Stomach (tissue), 8 donors: ENCODE measurements at regions not wholly inside any gene's neighbourhood (a gene's known extent, or its start where the extent isn't known, plus 50 kb on each side); places are given as distances from the start of the nearest gene placed in this dataset.

Experiments used
- DNase-seq, 2 donors: peaks; one replicate each; pipeline versions ENCODE4 v3.0.0 to v3.0.0-alpha.2; 2013 to 2019
- H3K27ac ChIP-seq, 5 donors: fragments of 200-600 bp in 4 of 5; sonication (generic) in 4 of 5; one replicate each; pipeline ENCODE4 v1.5.1; 2013 to 2019; ENCODE audit warnings: mild to moderate bottlenecking in 1 of 5, moderate library complexity in 1 of 5
- H3K27me3 ChIP-seq, 3 donors: fragments of 200-600 bp; sonication (generic); one replicate each; pipeline ENCODE4 v1.5.1; 2017 to 2019; ENCODE audit warnings: mixed run types in 1 of 3
- H3K36me3 ChIP-seq, 4 donors: fragments of 200-600 bp; sonication (generic); 1 replicate in 3 of 4; 2 replicates in 1 of 4; pipeline ENCODE4 v1.5.1; 2016 to 2019
- H3K4me1 ChIP-seq, 4 donors: fragments of 200-600 bp; sonication (generic); one replicate each; pipeline ENCODE4 v1.5.1; 2016 to 2019
- H3K4me3 ChIP-seq, 4 donors: fragments of 200-600 bp; sonication (generic) in 3 of 4; one replicate each; pipeline ENCODE4 v1.5.1; 2016 to 2019; ENCODE audit warnings: mild to moderate bottlenecking in 1 of 4
- H3K9me3 ChIP-seq, 4 donors: fragments of 200-600 bp; sonication (generic); one replicate each; pipeline ENCODE4 v1.5.1; 2016 to 2019
- EP300 ChIP-seq: sonication (generic); formaldehyde crosslinking; IDR thresholded peaks from one replicate; pipeline ENCODE4 v1.6.1; 2017; ENCODE audit warnings: antibody characterized with exemption
- POLR2A ChIP-seq, 4 donors: fragments of 450-650 bp; IDR thresholded peaks; one replicate each; pipeline ENCODE4 v1.6.1; 2016; ENCODE audit warnings: antibody characterized with exemption in 4 of 4, control low read depth in 2 of 4, mild to moderate bottlenecking in 1 of 4, moderate library complexity in 1 of 4
- POLR2AphosphoS5 ChIP-seq, 3 donors: sonication (generic); formaldehyde crosslinking; IDR thresholded peaks; one replicate each; pipeline ENCODE4 v1.6.1; 2016; ENCODE audit warnings: antibody characterized with exemption in 3 of 3
- whole genome bisulfite sequencing, 5 donors: extraction: QIAGEN DNeasy Blood & Tissue Kit in 3 of 5; methylation state at CpG; one replicate each; pipeline versions ENCODE4 v1.1.5 to v1.1.7; 2013 to 2018; 5-methylcytosine and 5-hydroxymethylcytosine counted together
- intact Hi-C: fragments of 100-400 bp; cut with DNase I; formaldehyde crosslinking; loops from one replicate; pipeline ENCODE4 v1.15.1; 2023; ENCODE audit warnings: low total_unique reads
- TF ChIP-seq, protein P1 (sequence below), 7 experiments: fragments of 450-650 bp in 4 of 7; fragments of 200-600 bp in 3 of 7; sonication (generic) in 3 of 7; IDR thresholded peaks; one replicate each; pipeline ENCODE4 v1.5.1; 2016 to 2019; ENCODE audit warnings: antibody characterized with exemption in 7 of 7, control low read depth in 2 of 7, mild to moderate bottlenecking in 1 of 7
- donor health status: healthy with polysubstance abuse.
- donor health status: Bipolar disorder and iron deficiency.
- donor health status: healthy.

DNA sequence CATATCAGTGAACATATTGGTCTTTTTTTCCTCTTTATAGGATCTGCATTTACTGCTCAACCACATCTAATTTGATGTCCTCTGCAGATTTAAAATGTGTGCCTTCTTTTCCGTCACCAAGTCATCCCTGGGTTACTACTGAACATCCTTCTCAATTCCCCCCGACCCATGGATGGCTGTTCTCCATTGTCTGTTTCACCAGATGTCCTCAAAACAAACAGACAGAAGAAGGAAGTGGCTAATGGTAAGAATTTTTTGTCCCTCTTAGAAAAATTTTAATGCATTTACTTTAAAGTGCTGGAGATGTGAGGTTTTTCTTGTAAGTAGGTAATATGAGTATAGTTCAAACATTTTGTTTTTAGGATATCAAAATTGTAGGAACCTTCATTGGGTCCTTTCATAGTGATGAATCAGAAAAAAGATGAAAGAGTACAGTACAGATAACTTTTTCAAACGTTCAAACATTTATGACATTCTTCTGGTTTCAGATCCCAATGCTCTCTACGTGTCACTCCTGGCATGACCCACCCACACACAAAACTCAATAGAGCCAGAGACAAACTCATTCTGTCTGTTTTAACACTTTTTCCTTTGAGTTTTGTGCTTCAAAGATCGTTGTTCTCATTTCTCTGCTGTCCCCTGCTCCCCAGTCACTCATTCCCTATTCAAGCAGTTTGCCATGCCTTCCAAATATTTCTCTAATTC, 276.4 kb downstream of the PRL start:
- no peak for TF ChIP-seq POLR2A (IDR thresholded peaks at IDR 0.05)
- TF ChIP-seq EP300 = no peak
- TF ChIP-seq, protein P1, sequence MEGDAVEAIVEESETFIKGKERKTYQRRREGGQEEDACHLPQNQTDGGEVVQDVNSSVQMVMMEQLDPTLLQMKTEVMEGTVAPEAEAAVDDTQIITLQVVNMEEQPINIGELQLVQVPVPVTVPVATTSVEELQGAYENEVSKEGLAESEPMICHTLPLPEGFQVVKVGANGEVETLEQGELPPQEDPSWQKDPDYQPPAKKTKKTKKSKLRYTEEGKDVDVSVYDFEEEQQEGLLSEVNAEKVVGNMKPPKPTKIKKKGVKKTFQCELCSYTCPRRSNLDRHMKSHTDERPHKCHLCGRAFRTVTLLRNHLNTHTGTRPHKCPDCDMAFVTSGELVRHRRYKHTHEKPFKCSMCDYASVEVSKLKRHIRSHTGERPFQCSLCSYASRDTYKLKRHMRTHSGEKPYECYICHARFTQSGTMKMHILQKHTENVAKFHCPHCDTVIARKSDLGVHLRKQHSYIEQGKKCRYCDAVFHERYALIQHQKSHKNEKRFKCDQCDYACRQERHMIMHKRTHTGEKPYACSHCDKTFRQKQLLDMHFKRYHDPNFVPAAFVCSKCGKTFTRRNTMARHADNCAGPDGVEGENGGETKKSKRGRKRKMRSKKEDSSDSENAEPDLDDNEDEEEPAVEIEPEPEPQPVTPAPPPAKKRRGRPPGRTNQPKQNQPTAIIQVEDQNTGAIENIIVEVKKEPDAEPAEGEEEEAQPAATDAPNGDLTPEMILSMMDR (IDR thresholded peaks at IDR 0.05) = no peak
- no peak for TF ChIP-seq POLR2AphosphoS5 (IDR thresholded peaks at IDR 0.05)
- no peak for DNase-seq
- Histone ChIP-seq H3K36me3 (no peaks in the 10 kb centered on the region), H3K27ac (no peak overlapping the region), H3K4me1 (peaks cover 0 to 5% (median 0%) of the 10 kb centered on the region in 4 donors), H3K27me3 (no peaks in the 10 kb centered on the region), H3K9me3 (peaks cover 0 to 10% (median 3%) of the 10 kb centered on the region in 4 donors), H3K4me3 (no peak overlapping the region)
- 62 to 71% (median 68%) methylated on average over 5 of the region's 5 CpGs for WGBS, 5 donors
- intact Hi-C loops = no loop called here

DNA sequence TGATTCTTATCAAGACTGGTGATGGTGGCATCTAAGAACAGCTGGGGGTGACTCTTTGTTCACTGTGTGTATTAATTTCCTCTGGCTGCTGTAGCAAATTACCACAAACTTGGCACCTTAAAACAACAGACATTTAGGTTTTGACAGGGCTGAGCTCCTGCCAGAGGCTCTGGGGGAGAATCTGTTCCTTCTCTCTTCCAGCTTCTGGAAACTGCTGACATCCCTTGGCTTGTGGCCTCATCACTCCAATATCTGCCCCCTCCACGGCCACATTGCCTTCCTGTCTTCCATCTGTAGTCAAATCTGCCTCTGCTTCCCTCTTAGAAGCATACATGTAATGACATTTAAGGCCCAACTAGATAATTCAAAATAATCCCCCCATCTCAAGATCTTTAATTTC, 274.9 kb downstream of the PRL start:
- intact Hi-C loops = no loop called here
- no peak for DNase-seq
- Histone ChIP-seq H3K27ac (no peak overlapping the region), H3K9me3 (peaks cover 0 to 10% (median 3%) of the 10 kb centered on the region in 4 donors), H3K27me3 (no peaks in the 10 kb centered on the region), H3K4me1 (peaks cover 0 to 18% (median 6%) of the 10 kb centered on the region in 4 donors), H3K36me3 (no peaks in the 10 kb centered on the region), H3K4me3 (no peak overlapping the region)
- TF ChIP-seq POLR2AphosphoS5 (IDR thresholded peaks at IDR 0.05) = no peak
- TF ChIP-seq EP300 = no peak
- TF ChIP-seq, protein P1 (IDR thresholded peaks at IDR 0.05) = no peak
- no peak for TF ChIP-seq POLR2A (IDR thresholded peaks at IDR 0.05)
- WGBS, 5 donors = 67 to 84% (median 80%) methylated on average over 1 of the region's 1 CpG

DNA sequence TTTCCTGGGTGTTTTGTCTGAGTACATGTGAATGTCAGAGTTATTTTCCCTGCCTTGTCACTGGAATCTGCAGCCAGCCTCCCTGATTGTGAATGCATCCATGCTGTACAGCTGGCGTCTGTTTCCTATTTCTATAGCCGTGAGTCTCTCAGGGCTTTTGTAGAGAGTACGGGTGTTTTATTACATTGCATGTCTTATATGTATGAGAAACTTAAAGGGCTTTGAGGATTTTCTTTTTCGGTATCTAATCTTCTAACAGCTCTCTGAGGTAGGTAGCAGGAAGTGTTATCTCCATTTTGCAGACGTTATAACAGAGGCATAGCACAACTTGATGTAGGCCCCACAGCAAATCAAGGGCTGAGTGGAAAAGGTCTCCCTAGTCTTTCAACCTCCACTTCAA, 272.9 kb downstream of the PRL start:
- H3K4me1 ChIP-seq = peaks cover 0 to 26% (median 11%) of the 10 kb centered on the region in 4 donors
- H3K36me3 ChIP-seq = no peaks in the 10 kb centered on the region
- DNase-seq = peak in 1 of 2 donors; percentile 38
- 64 to 74% (median 67%) methylated on average over 5 of the region's 5 CpGs for WGBS, 5 donors
- H3K27me3 ChIP-seq = no peaks in the 10 kb centered on the region
- no peak overlapping the region for H3K4me3 ChIP-seq
- intact Hi-C loops = no loop called here
- no peak overlapping the region for H3K27ac ChIP-seq
- TF ChIP-seq POLR2AphosphoS5 (IDR thresholded peaks at IDR 0.05) (no peak), EP300 (no peak)
- TF ChIP-seq, protein P1 (IDR thresholded peaks at IDR 0.05) = no peak
- H3K9me3 ChIP-seq = peaks cover 0 to 10% (median 3%) of the 10 kb centered on the region in 4 donors

DNA sequence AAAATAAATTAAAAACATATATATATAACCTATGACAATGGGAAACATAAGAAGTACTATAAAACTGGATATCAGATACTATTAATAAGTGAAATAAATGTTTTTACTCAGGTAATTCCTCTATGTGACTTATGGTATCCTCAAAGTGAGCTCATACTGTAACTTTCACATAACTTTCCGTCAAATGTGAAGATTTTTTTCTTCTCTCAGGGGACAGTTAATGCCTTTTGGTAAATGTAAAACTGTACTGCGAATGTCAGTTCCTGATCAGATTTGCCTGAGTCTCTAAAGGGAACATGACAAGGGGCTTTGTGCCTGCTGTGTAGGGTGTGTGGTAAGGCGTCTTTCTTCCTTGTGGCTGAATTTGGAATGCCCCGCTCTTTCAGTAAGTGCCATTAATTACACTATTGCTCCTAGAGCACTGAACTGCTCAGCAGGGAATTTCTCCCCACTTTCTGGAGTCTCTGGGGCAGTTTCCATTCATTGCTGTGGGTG, 271.8 kb downstream of the PRL start:
- H3K4me3 ChIP-seq = no peak overlapping the region
- H3K9me3 ChIP-seq = peaks cover 0 to 10% (median 3%) of the 10 kb centered on the region in 4 donors
- no peaks in the 10 kb centered on the region for H3K36me3 ChIP-seq
- WGBS, 5 donors = 81 to 87% (median 84%) methylated on average over 4 of the region's 4 CpGs
- H3K27ac ChIP-seq = peak overlapping the region in 4 of 5 donors; percentile 33 to 78 (median 60)
- intact Hi-C loops = no loop called here
- DNase-seq = no peak
- H3K4me1 ChIP-seq = peaks cover 0 to 34% (median 11%) of the 10 kb centered on the region in 4 donors
- H3K27me3 ChIP-seq = no peaks in the 10 kb centered on the region
- no peak for TF ChIP-seq EP300
- TF ChIP-seq, protein P1 (IDR thresholded peaks at IDR 0.05) = no peak
